HepG2 (cell line): ENCODE measurements at regions not wholly inside any gene's neighbourhood (a gene's known extent, or its start where the extent isn't known, plus 50 kb on each side); places are given as distances from the start of the nearest gene placed in this dataset.

ENCODE experiments used
- ATAC-seq: fragments of 200-7000 bp; cut with Tn5 transposase; 3 replicates; pipeline ENCODE4 v1.9.1; 2020; ENCODE audit warnings: mild to moderate bottlenecking, moderate library complexity
- BruUV-seq: library from RNA; stranded (reverse); fragments of 400-500 nt; replicated peaks from 2 replicates; lab custom pipeline; 2021; lab: Mats Ljungman, UMichigan
- CTCF ChIA-PET: fragments of 300-600 bp; formaldehyde crosslinking; extraction: SDS; loops from one replicate; lab custom pipeline; 2021; ENCODE audit warnings: low total read pairs, inconsistent platforms, low intra/inter-chr PET ratio; lab: Yijun Ruan, JAX
- POLR2A ChIA-PET: fragments of 350-600 bp; sonication (Branson Sonifier 250); formaldehyde crosslinking; loops from one replicate; lab custom pipeline; 2020; ENCODE audit warnings: antibody characterized with exemption, inconsistent platforms; lab: Yijun Ruan, JAX
- DNase-seq: peaks from one replicate; pipeline ENCODE4 v3.0.0-alpha.2; 2015; ENCODE audit warnings: low spot score
- FAIRE-seq: peaks from 3 replicates; lab custom pipeline; 2011; peaks lifted over from hg19 to GRCh38; lab: Jason Lieb, UNC
- H2AFZ ChIP-seq: one replicate; pipeline ENCODE4 v1.6.1; 2011; ENCODE audit warnings: low read length, inconsistent platforms
- H3K27ac ChIP-seq: fragments of 300-600 bp; 3 replicates; pipeline ENCODE4 v1.8.0; 2011; ENCODE audit warnings: mixed run types, mild to moderate bottlenecking, mixed read lengths, low read length, inconsistent platforms; ENCODE audit not compliant: insufficient read depth; ENCODE audit errors: extremely low read length
- H3K27me3 ChIP-seq, 2 experiments: fragments of 200-600 bp in 1 of 2; 2 replicates in 1 of 2; 3 replicates in 1 of 2; pipeline versions ENCODE4 v1.6.0 to v1.8.0; 2011; ENCODE audit warnings: low read length in 2 of 2, mild to moderate bottlenecking in 2 of 2, moderate library complexity in 2 of 2, inconsistent platforms in 1 of 2; ENCODE audit not compliant: insufficient read depth in 2 of 2, control insufficient read depth in 1 of 2
- H3K36me3 ChIP-seq, 2 experiments: fragments of 200-600 bp in 1 of 2; replicated peaks in 1 of 2; 2 replicates in 1 of 2; 3 replicates in 1 of 2; pipeline versions ENCODE4 v1.5.1 to v1.8.0; 2011; ENCODE audit warnings: low read length in 2 of 2, inconsistent platforms in 1 of 2; ENCODE audit not compliant: insufficient read depth in 2 of 2, control insufficient read depth in 1 of 2
- H3K4me1 ChIP-seq: 2 replicates; pipeline ENCODE4 v1.5.1; 2012; ENCODE audit warnings: low read length, inconsistent platforms; ENCODE audit not compliant: insufficient read depth
- H3K4me2 ChIP-seq: 2 replicates; pipeline ENCODE4 v1.6.0; 2011; ENCODE audit warnings: low read depth, low read length, inconsistent platforms
- H3K4me3 ChIP-seq, 3 experiments: fragments of 200-600 bp in 1 of 3; sonication (generic), shearing (Covaris generic) in 1 of 3; replicated peaks in 1 of 3; 2 replicates each; pipeline ENCODE4 v1.5.1; 2011 to 2016; ENCODE audit warnings: low read length in 3 of 3, inconsistent platforms in 2 of 3, low read depth in 2 of 3, mild to moderate bottlenecking in 2 of 3, control low read depth in 1 of 3, mixed read lengths in 1 of 3; ENCODE audit not compliant: insufficient read depth in 1 of 3
- H3K79me2 ChIP-seq: one replicate; pipeline ENCODE4 v1.6.1; 2011; ENCODE audit warnings: low read length, inconsistent platforms; ENCODE audit not compliant: insufficient read depth
- H3K9ac ChIP-seq: 2 replicates; pipeline ENCODE4 v1.6.0; 2011; ENCODE audit warnings: mild to moderate bottlenecking, low read depth, low read length, inconsistent platforms; ENCODE audit not compliant: insufficient read depth
- H3K9me3 ChIP-seq: 2 replicates; pipeline ENCODE4 v1.5.1; 2012; ENCODE audit warnings: mild to moderate bottlenecking, low read length
- H4K20me1 ChIP-seq: 2 replicates; pipeline ENCODE4 v1.6.0; 2011; ENCODE audit warnings: inconsistent platforms, mild to moderate bottlenecking, low read length, moderate library complexity; ENCODE audit not compliant: insufficient read depth
- ATAD3A ChIP-seq: sonication (generic); formaldehyde crosslinking; IDR thresholded peaks from 2 replicates; pipeline ENCODE4 v1.4.0; 2020; ENCODE audit warnings: missing genetic modification reagents
- CREB1 ChIP-seq, 2 experiments: fragments of 450-650 bp in 1 of 2; IDR thresholded peaks; 2 replicates each; pipeline ENCODE4 v1.6.1; 2016 to 2017; ENCODE audit warnings: control low read depth in 1 of 2, mild to moderate bottlenecking in 1 of 2, missing compliant biosample characterization in 1 of 2, missing genetic modification characterization in 1 of 2
- EEA1 ChIP-seq: sonication (generic); formaldehyde crosslinking; IDR thresholded peaks from 2 replicates; pipeline ENCODE4 v1.5.1; 2020; ENCODE audit warnings: mild to moderate bottlenecking, missing genetic modification reagents, borderline replicate concordance
- GATA4 ChIP-seq: sonication (generic); IDR thresholded peaks from 2 replicates; pipeline ENCODE4 v1.6.1; 2016; ENCODE audit warnings: antibody characterized with exemption, low read depth, borderline replicate concordance
- JUNB ChIP-seq: sonication (generic); formaldehyde crosslinking; IDR thresholded peaks from 2 replicates; pipeline ENCODE4 v1.8.0; 2022; ENCODE audit warnings: missing genetic modification reagents, mild to moderate bottlenecking, borderline replicate concordance
- MXD1 ChIP-seq: sonication (generic); formaldehyde crosslinking; IDR thresholded peaks from 2 replicates; pipeline ENCODE4 v1.4.0; 2020; ENCODE audit warnings: mild to moderate bottlenecking, missing genetic modification reagents
- NCOA1 ChIP-seq: sonication (generic); formaldehyde crosslinking; IDR thresholded peaks from 2 replicates; pipeline ENCODE4 v1.9.0; 2021; ENCODE audit warnings: missing genetic modification reagents
- PHF5A ChIP-seq: IDR thresholded peaks from one replicate; pipeline ENCODE4 v1.6.1; 2018; ENCODE audit warnings: low read depth, missing genetic modification reagents; ENCODE audit not compliant: unreplicated experiment
- PRPF4 ChIP-seq: fragments of 200-400 bp; formaldehyde crosslinking; IDR thresholded peaks from 2 replicates; pipeline ENCODE4 v1.6.1; 2016; ENCODE audit warnings: low read length, low read depth; ENCODE audit not compliant: poor library complexity, severe bottlenecking
- RXRB ChIP-seq: IDR thresholded peaks from 2 replicates; pipeline ENCODE4 v1.6.1; 2016; ENCODE audit warnings: borderline replicate concordance, missing genetic modification reagents, missing compliant biosample characterization
- SIN3B ChIP-seq: fragments of 150-350 bp; IDR thresholded peaks from 2 replicates; pipeline ENCODE4 v1.6.1; 2014; ENCODE audit warnings: low read length
- SOX5 ChIP-seq: IDR thresholded peaks from 2 replicates; pipeline ENCODE4 v1.6.1; 2016; ENCODE audit warnings: borderline replicate concordance
- ZNF280B ChIP-seq: sonication (generic); formaldehyde crosslinking; IDR thresholded peaks from 2 replicates; pipeline ENCODE4 v1.5.0; 2020; ENCODE audit warnings: missing genetic modification reagents, mild to moderate bottlenecking, borderline replicate concordance
- ZNF777 ChIP-seq: sonication (generic); formaldehyde crosslinking; IDR thresholded peaks from 2 replicates; pipeline ENCODE4 v1.4.0; 2020; ENCODE audit warnings: missing genetic modification reagents
- ZSCAN12 ChIP-seq: sonication (generic); formaldehyde crosslinking; IDR thresholded peaks from 2 replicates; pipeline ENCODE4 v1.9.0; 2021; ENCODE audit warnings: mild to moderate bottlenecking, missing genetic modification reagents
- WGBS: methylation state at CpG from one replicate; pipeline ENCODE4 v1.1.6; 2017; ENCODE audit warnings: low lambda C conversion rate; 5-methylcytosine and 5-hydroxymethylcytosine counted together
- in situ Hi-C: cut with HindIII; loops from 2 replicates; pipeline ENCODE4 v1.10.0; 2017; ENCODE audit warnings: low pct_unique_long_range_greater_than_20kb; ENCODE audit not compliant: extremely low pct_ligation_motif_present
- intact Hi-C: fragments of 100-400 bp; cut with micrococcal nuclease; formaldehyde crosslinking; loops from one replicate; pipeline ENCODE4 v1.10.0; 2022; ENCODE audit not compliant: unreplicated experiment

DNA sequence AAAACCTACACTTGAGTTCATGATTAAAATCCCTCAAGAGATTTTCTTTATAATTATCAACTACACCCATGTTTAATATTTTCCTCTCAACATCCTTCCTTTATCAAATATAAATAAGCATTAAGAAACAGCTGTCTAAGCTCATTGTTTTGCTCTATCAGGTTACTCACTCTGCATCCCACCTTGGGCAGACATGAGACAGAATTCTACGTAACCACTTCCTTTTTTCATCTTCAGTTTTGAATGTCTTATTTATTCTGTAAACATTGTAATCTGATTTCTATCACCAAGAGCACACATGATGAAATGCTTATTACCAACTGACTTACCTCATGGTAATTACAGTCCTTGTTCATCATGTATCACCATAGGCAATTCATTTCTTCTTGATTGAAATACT is 1256.6 kb upstream of the ATXN8OS start:
- Histone ChIP-seq H2AFZ (no peak overlapping the region), H3K79me2 (no peaks in the 10 kb centered on the region), H3K36me3 (no peaks in the 10 kb centered on the region), H3K27me3 (no peaks in the 10 kb centered on the region), H3K27ac (no peak overlapping the region), H3K4me3 (no peak overlapping the region), H3K9ac (no peak overlapping the region), H3K9me3 (0 out of 2 replicates have a peak, but pooled peaks cover under 1% of the 10 kb centered on the region), H3K4me1 (no peaks in the 10 kb centered on the region), H3K4me2 (no peak overlapping the region), H4K20me1 (no peaks in the 10 kb centered on the region)
- ChIA-PET POLR2A (no interaction called here), CTCF (no interaction called here)
- 3% methylated on average over 1 of the region's 1 CpG for WGBS
- TF ChIP-seq PRPF4, result no peak
- no peak for TF ChIP-seq EEA1 (CRISPR knock-in tag)
- no peak for TF ChIP-seq RXRB (CRISPR knock-in tag)
- no peak for TF ChIP-seq JUNB (CRISPR knock-in tag)
- no peak for TF ChIP-seq ZNF777 (CRISPR knock-in tag)
- no peak for TF ChIP-seq CREB1 (IDR thresholded peaks at IDR 0.05)
- no peak for TF ChIP-seq CREB1 (CRISPR knock-in tag; IDR thresholded peaks at IDR 0.05)
- no peak for TF ChIP-seq MXD1 (CRISPR knock-in tag)
- no peak for TF ChIP-seq PHF5A
- no peak for TF ChIP-seq NCOA1 (CRISPR knock-in tag)
- TF ChIP-seq ZSCAN12 (CRISPR knock-in tag), result no peak
- TF ChIP-seq ATAD3A (CRISPR knock-in tag), result no peak
- TF ChIP-seq SIN3B, result no peak
- TF ChIP-seq GATA4, result no peak
- TF ChIP-seq ZNF280B (CRISPR knock-in tag), result no peak
- no peak for TF ChIP-seq SOX5 (CRISPR knock-in tag)
- DNase-seq, result no peak
- in situ Hi-C loops, result no loop called here
- no peak for ATAC-seq
- no peak for FAIRE-seq
- no TSS peak for BruUV-seq
- intact Hi-C loops, result no loop called here
